Non-pigmented ciliary epithelial cell (primary cell): ENCODE measurements at regions not wholly inside any gene's neighbourhood (a gene's known extent, or its start where the extent isn't known, plus 50 kb on each side); places are given as distances from the start of the nearest gene placed in this dataset.

Experiments used
- DNase-seq: peaks from one replicate; pipeline ENCODE4 v3.0.0-alpha.2; 2010; ENCODE audit warnings: low read depth

GRCh38 chr19:31709476-31709875 lies 360.2 kb upstream of the TSHZ3 start:
- no peak for DNase-seq

GRCh38 chr19:31715249-31715945 lies 366.2 kb upstream of the TSHZ3 start:
- no peak for DNase-seq

- no peak for DNase-seq
Measured at GRCh38 chr19:31716826-31717225, 367.6 kb upstream of the TSHZ3 start.

- no peak for DNase-seq
Measured at GRCh38 chr19:31717269-31717923, 368.2 kb upstream of the TSHZ3 start.

- DNase-seq = no peak
Measured at GRCh38 chr19:31718032-31718431, 368.8 kb upstream of the TSHZ3 start.

GRCh38 chr19:31718898-31719297 lies 369.7 kb upstream of the TSHZ3 start:
- DNase-seq = no peak

- no peak for DNase-seq
Measured at GRCh38 chr19:31723101-31723500, 373.9 kb upstream of the TSHZ3 start.

GRCh38 chr19:31725051-31725450 lies 375.8 kb upstream of the TSHZ3 start:
- no peak for DNase-seq

GRCh38 chr19:31727536-31727935 lies 378.3 kb upstream of the TSHZ3 start:
- DNase-seq = no peak

GRCh38 chr19:31730270-31730669 lies 381.0 kb upstream of the TSHZ3 start:
- no peak for DNase-seq

- DNase-seq = no peak
Measured at GRCh38 chr19:31733591-31733990, 384.4 kb upstream of the TSHZ3 start.

GRCh38 chr19:31742249-31742648 lies 393.0 kb upstream of the TSHZ3 start:
- DNase-seq = no peak

GRCh38 chr19:31745731-31746130 lies 396.5 kb upstream of the TSHZ3 start:
- no peak for DNase-seq

GRCh38 chr19:31749231-31749630 lies 400.0 kb upstream of the TSHZ3 start:
- no peak for DNase-seq

GRCh38 chr19:31759359-31759758 lies 410.1 kb upstream of the TSHZ3 start:
- no peak for DNase-seq

- no peak for DNase-seq
Measured at GRCh38 chr19:31761281-31761913, 412.2 kb upstream of the TSHZ3 start.

- no peak for DNase-seq
Measured at GRCh38 chr19:31770223-31770622, 421.0 kb upstream of the TSHZ3 start.

GRCh38 chr19:31772915-31773314 lies 423.7 kb upstream of the TSHZ3 start:
- no peak for DNase-seq

GRCh38 chr19:31781542-31781941 lies 432.3 kb upstream of the TSHZ3 start:
- no peak for DNase-seq

GRCh38 chr19:31783592-31783991 lies 434.4 kb upstream of the TSHZ3 start:
- DNase-seq = no peak

- DNase-seq = no peak
Measured at GRCh38 chr19:31784671-31785101, 435.4 kb upstream of the TSHZ3 start.

GRCh38 chr19:31801611-31802010 lies 452.4 kb upstream of the TSHZ3 start:
- DNase-seq = no peak

- DNase-seq = no peak
Measured at GRCh38 chr19:31803835-31804446, 454.7 kb upstream of the TSHZ3 start.
